ENCODE measurements at regions not wholly inside any gene's neighbourhood (a gene's known extent, or its start where the extent isn't known, plus 50 kb on each side); places are given as distances from the start of the nearest gene placed in this dataset.
A peak's percentile ranks its signal among the peaks of the same experiment; 100 is the strongest.

- DNase-seq, result no peak
Observed at GRCh38 chr20:57034001-57034400, 232.4 kb downstream of the BMP7 start.

DNA sequence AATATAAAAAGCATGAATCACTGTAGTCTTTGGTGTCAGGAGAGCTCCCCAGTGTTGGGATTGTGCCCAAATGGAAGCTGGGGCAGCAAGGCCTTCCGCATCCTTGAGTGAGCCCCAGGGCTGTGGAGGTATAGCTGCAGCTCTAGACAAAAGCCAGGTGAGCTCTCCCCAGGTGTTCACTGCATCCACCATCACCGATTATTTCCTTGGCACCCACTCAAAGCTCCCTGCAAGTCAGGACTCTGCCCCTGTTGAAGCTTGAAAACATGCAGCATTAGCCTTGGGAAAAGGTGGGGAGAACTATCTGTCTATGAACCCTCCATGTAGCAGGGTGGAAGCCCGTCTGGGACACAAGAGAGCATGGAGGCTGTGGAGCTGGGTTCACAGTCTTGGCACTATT is 228.8 kb downstream of the BMP7 start:
- DNase-seq, result no peak

DNA sequence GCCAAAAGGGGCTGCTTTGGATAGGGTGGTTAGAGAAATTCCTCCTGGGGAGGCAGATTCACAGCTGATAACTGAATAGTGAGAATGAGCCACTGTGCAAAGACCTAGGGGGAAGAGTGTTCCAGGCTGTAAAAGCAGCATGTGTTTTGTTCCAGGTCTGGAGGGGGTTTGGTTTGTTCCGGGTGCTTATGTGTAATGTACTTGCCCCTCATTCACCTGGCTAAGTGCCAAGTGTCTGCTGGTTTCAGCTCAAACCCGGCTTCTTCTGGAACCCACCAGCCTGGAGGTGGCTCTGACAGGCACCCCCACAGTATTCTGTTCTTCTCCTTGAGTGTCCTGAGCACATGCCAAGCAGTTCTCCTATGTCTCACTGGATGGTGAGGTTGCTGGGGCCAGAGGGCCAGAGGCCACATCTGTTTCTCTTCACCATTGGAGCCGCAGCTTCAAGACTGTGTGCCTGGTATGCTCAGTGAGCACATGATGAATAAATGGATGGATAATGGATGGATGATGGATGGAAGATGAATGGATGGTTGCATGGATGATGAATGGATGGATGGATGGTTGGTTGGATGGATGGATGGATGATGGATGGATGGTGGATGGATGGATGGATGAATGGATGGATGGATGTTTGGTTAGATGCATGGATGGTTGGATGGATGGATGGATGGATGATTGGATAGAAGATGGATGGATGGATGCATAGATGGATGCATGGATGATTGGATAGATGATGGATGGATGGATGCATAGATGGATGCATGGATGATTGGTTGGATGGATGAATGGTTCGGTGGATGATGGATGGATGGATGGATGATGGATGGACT is 227.6 kb downstream of the BMP7 start:
- no peak for DNase-seq

DNA sequence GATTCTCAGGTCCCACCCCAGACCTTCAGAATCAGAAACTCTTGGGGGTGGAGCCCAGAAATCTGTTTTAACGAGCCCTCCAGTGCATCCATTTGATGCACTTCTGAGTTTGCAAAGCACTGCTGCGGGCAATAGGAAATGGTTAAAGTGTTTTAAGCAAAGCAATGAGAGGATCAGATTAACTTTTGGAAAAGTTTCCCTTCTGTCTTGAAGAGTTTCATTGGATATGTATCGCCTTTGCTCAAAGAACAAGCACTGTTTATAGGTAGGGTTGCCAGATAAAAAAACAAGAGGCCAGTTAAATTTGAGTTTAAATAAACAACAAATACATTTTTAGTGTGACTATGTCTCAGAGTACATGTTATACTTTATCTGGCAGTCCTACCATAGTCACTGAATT is 226.0 kb downstream of the BMP7 start:
- DNase-seq, result no peak

DNA sequence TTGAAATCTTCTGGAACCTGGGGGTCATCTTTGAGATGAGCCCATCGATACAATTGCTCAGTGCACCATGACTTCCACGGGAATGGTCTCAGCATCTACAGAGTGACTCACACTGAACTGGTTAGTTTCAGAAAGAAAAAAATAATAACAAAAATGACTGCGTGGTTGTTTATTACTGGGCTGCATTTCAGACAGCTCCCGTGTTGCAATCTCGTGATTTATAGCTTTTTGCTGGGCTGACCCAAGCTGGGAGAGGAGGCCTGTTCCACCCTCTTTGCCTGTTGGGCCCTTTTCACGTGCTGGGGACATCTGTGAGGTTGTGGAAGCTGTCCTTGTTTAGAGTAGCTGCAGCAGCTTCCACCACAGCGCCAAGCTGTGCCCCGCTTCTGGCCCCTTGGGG is 225.5 kb downstream of the BMP7 start:
- DNase-seq, result no peak

DNA sequence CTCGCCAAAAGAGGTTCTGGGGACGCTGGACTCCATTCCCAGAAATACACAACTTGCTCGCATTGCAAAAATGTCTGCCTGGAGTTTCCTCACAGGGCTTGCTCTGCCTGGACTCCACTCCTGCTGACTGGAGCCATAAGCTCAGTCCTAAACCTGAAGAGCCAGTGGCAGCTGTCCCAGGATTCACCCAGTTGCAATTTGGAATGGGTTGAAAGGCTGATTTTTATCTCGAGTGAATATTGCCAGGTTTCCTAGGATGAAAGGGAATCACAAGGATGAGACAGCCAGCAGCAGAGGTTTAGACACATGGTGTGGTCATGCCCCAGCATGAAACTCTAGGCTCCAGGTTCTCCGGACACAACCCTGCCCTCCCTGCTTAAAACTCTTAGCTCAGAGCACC is 223.3 kb downstream of the BMP7 start:
- DNase-seq, result no peak

GRCh38 chr20:57043669-57044268 is 222.7 kb downstream of the BMP7 start:
- DNase-seq, result no peak

GRCh38 chr20:57047281-57048026 is 219.0 kb downstream of the BMP7 start:
- DNase-seq, result no peak

- DNase-seq, result no peak
Observed at GRCh38 chr20:57048027-57048869, 218.2 kb downstream of the BMP7 start.

- no peak for DNase-seq
Observed at GRCh38 chr20:57049296-57049695, 217.1 kb downstream of the BMP7 start.

DNA sequence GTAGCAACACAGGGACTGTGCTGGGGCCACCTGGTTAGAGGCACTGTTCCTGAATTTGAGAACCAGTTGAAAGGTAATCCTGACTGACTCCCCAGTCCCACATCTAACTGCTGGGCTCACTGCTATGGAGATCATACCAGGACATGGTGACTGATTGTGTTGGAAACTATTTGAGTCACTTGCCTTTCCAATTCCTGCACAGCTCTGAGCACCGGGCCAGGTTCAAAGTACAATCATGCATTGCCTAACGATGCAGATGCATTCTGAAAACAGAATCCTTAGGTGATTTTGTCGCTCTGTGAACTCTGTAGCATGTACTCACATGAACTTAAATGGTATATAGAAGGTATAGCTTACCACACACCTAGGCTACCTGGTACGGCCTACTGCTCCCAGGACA is 215.3 kb downstream of the BMP7 start:
- DNase-seq, result no peak

DNA sequence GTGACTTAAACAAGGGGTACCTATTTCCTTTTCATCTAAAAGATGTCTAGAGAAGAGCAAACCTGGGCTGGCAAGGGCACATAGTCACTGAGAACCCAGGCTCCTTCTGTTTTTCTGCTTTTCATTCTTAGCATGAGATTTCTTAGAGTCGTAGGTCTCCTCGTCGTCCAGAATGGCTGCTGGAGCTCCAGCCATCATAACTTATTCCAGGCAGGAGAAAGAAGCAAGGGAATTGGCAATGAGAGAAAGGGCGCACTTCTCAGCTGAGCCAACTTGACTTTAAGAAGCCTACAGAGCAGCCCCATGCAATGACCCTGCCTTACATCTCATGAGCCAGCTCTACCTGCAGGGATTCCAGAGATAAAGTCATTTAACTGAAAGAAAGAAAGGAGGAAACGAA is 213.4 kb downstream of the BMP7 start:
- no peak for DNase-seq

GRCh38 chr20:57053793-57054552 is 212.5 kb downstream of the BMP7 start:
- no peak for DNase-seq

DNA sequence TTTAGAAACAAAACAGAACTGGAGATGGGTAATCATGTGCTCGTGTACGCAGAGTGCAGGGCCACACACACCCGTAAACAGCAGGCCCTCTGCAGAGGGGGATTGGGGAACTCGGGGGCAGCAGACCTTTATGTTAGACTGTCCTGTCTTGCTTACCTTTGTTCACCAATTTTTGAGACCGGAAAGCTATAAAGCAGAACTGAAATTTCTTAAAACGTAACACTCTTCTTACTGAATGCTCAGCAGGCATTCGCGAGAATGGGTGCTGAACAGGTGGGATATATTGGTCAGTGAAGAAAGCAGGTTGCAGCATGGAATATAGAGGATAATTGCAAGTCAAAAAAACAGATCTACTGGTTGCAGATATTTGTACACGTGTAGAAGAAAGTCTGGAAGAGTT is 211.1 kb downstream of the BMP7 start:
- DNase-seq, result no peak

GRCh38 chr20:57056651-57057050 is 209.8 kb downstream of the BMP7 start:
- DNase-seq, result no peak

GRCh38 chr20:57059055-57059596 is 207.3 kb downstream of the BMP7 start:
- DNase-seq, result no peak

GRCh38 chr20:57060407-57061050 is 205.9 kb downstream of the BMP7 start:
- DNase-seq, result no peak

DNA sequence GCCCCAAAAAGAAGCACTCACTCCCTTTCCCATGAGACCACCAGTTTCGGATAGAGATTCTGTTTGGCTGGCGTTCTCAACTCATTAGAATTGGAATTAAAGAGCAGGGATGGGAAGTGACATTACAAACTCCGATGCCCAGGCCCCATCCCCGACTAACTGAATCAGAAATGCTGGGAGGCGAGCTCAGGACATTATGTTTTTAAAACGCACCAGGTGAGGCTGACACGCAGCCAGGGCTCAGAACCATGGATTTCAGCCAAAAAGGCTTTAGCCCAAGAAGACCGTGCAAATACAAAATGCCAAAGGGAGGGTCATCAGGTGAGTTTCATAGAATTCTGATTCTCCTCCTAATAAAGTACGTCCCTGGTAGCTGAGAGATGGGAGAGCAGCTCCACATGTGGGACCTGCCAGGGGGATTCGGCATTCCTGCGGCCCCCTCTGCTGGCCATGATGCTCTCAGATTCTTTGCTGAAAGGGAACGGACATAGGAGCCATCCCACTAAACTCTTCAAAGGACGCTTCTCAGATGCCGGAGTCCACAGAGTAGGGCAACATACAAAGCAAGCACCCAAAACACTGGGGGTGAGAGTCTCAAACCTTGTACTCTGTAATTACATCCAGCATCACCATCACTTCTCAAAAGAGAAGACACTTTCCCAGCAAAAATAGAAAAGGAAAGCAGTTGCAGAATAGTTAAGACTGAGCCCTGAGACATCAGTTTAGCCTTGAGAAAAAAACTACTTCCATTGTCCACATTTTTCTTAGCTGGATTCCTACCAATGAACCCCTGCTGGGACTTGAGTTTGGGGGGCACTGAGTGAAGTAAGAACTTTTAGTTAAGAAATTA is 205.2 kb downstream of the BMP7 start:
- DNase-seq, result peak; percentile 30

GRCh38 chr20:57062241-57062640 is 204.2 kb downstream of the BMP7 start:
- DNase-seq, result no peak

- DNase-seq, result no peak
Observed at GRCh38 chr20:57062696-57063270, 203.7 kb downstream of the BMP7 start.
